SJCRH30 (cell line): ENCODE measurements at regions not wholly inside any gene's neighbourhood (a gene's known extent, or its start where the extent isn't known, plus 50 kb on each side); places are given as distances from the start of the nearest gene placed in this dataset.

Experiments used
- DNase-seq, 2 experiments: peaks; one replicate each; pipeline ENCODE4 v3.0.0-alpha.2; 2015 to 2020
- H3K27ac ChIP-seq: fragments of 250-450 bp; sonication (Bioruptor Pico); 2 replicates; pipeline ENCODE4 v1.5.1; 2020; ENCODE audit warnings: mild to moderate bottlenecking, moderate library complexity
- H3K27me3 ChIP-seq: fragments of 250-450 bp; sonication (Bioruptor Pico); 2 replicates; pipeline ENCODE4 v1.5.1; 2020; ENCODE audit warnings: mild to moderate bottlenecking, moderate library complexity
- H3K36me3 ChIP-seq: fragments of 250-450 bp; sonication (Bioruptor Pico); 2 replicates; pipeline ENCODE4 v1.5.1; 2020; ENCODE audit warnings: mild to moderate bottlenecking, moderate library complexity
- H3K4me1 ChIP-seq: fragments of 250-450 bp; sonication (Bioruptor Pico); 2 replicates; pipeline ENCODE4 v1.5.1; 2020; ENCODE audit warnings: mild to moderate bottlenecking, moderate library complexity
- H3K4me3 ChIP-seq: fragments of 250-450 bp; sonication (Bioruptor Pico); 2 replicates; pipeline ENCODE4 v1.5.1; 2020; ENCODE audit warnings: mild to moderate bottlenecking, moderate library complexity
- H3K9me3 ChIP-seq: fragments of 250-450 bp; sonication (Bioruptor Pico); replicated peaks from 2 replicates; pipeline ENCODE4 v1.5.1; 2020; ENCODE audit warnings: mild to moderate bottlenecking, moderate library complexity

DNA sequence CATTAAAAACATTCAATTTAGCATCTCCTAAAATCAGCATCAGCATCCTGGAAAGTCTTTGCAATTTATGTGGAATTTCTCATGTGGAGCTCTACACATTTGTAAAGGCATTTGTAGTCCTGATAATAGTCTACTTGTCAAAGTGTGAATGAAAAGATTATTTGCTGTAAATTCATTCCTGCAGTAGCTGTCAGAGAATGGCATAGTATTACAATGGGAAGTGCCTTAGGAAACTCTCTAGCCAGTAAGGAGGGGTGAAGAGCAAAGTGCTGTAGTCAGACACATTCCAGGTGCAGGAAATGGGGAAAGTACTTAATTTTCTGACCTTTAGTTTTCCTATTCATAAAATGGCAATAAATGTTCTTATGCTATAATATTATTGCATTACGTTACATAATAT lies 627.9 kb downstream of the KCTD16 start:
- no peaks in the 10 kb centered on the region for H3K4me1 ChIP-seq
- no peaks in the 10 kb centered on the region for H3K36me3 ChIP-seq
- DNase-seq: no peak
- no peak overlapping the region for H3K4me3 ChIP-seq
- no peaks in the 10 kb centered on the region for H3K9me3 ChIP-seq
- no peak overlapping the region for H3K27ac ChIP-seq
- H3K27me3 ChIP-seq: no peaks in the 10 kb centered on the region

DNA sequence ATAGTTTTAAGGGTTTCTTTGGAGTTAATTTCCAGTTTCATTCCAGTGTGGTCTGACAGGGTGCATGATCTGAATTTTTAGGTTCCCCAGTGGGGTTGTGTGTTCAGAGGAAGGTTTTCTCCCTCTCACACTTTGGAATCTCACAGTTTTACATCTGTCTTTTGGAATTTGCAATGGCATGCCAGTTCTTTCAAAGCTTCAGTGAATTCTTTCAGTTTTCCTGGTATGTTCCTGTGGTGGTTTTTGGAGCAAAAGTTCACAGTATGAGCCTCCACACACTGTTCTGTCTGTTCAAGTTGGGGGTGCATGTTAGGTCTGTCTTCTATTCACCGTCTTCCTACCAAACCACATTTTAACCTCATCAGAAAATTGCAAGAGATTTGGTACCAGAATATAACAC lies 624.2 kb downstream of the KCTD16 start:
- H3K27me3 ChIP-seq: no peaks in the 10 kb centered on the region
- peak in 1 of 2 experiments; percentile 1 for DNase-seq
- H3K27ac ChIP-seq: no peak overlapping the region
- no peaks in the 10 kb centered on the region for H3K36me3 ChIP-seq
- no peaks in the 10 kb centered on the region for H3K4me1 ChIP-seq
- no peak overlapping the region for H3K4me3 ChIP-seq
- no peaks in the 10 kb centered on the region for H3K9me3 ChIP-seq

DNA sequence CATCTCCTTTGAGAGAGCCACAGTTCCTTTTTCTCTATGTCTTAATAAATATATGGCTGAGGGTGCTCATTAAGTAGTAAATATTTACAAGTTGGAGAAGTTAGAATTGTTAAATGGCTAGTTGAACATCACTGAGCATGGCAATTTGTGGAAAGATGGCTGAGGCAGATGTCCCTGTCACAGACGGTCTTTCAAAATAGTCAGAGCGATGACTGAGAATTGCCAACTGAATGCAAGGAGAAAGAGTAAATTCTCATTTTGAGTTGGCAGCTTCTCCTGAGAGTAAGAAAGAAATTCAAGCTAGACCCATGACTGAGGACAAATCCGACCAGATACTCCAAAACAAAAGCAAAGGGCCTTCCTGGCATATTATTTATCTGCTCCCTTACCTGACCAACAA lies 617.9 kb downstream of the KCTD16 start:
- Histone ChIP-seq H3K36me3 (no peaks in the 10 kb centered on the region), H3K4me1 (no peaks in the 10 kb centered on the region), H3K27me3 (no peaks in the 10 kb centered on the region), H3K4me3 (no peak overlapping the region), H3K27ac (no peak overlapping the region), H3K9me3 (no peaks in the 10 kb centered on the region)
- no peak for DNase-seq

DNA sequence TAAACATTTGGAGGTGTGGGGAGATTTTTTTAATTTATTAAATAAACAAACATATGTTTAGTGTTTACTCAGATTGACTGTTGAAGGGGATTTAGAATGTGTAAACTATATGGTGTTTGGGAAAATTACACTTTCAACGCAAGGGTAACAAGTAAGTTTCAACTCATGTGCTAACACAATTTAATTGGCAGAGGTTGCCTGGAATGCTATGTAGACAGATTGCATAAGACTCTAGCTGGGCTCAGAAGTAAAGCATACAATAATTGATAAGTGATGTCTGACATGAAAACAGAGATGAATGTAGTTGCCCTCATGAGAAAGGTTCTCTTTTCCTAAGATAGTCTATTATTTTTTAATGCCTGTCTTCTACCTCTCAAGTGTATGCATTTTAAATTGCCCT lies 617.4 kb downstream of the KCTD16 start:
- no peaks in the 10 kb centered on the region for H3K4me1 ChIP-seq
- DNase-seq: no peak
- no peak overlapping the region for H3K4me3 ChIP-seq
- no peaks in the 10 kb centered on the region for H3K9me3 ChIP-seq
- H3K27me3 ChIP-seq: no peaks in the 10 kb centered on the region
- H3K27ac ChIP-seq: no peak overlapping the region
- no peaks in the 10 kb centered on the region for H3K36me3 ChIP-seq

DNA sequence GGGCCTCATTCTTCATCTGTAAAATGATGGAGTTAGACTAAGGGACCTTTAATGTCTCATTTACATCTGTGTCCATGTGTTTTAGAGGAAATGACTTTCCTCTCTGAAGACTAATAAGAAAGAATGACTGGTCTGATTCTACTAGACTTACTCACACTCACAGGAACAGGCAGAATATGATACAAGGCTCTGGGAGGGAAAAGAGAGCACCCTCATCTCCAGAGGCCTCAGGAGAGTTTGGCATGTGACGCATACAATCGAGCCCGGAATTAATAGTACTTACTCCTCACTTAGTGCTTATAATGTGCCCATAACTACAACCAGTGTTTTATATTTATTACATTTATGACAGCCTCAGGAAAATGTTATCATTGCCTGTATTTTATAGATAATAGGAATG lies 608.7 kb downstream of the KCTD16 start:
- Histone ChIP-seq H3K36me3 (no peaks in the 10 kb centered on the region), H3K27ac (no peak overlapping the region), H3K4me1 (no peaks in the 10 kb centered on the region), H3K4me3 (no peak overlapping the region), H3K27me3 (no peaks in the 10 kb centered on the region; the same call in 1 of the 2 replicates), H3K9me3 (no peaks in the 10 kb centered on the region)
- no peak for DNase-seq

DNA sequence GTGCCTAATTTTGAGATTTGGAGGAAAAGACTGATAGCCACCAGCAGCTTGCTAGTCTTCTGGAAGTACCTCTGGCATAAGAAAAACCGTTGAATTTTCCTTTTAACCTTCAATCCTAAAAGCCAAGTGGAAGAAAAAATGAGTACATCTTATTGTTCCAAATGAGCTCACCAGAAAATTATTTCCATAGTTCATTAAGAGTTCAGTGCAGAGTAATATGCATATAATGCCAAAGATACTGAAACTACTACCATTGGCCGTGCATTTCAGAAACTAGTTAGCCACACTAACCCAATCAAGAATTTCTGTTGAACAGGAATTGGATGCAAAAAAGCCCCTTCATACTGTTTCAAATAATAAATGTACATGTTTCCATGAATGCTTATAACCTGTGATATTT lies 607.9 kb downstream of the KCTD16 start:
- DNase-seq: no peak
- Histone ChIP-seq H3K4me3 (no peak overlapping the region), H3K36me3 (no peaks in the 10 kb centered on the region), H3K27me3 (no peaks in the 10 kb centered on the region; the same call in 1 of the 2 replicates), H3K27ac (no peak overlapping the region), H3K9me3 (no peaks in the 10 kb centered on the region), H3K4me1 (no peaks in the 10 kb centered on the region)

DNA sequence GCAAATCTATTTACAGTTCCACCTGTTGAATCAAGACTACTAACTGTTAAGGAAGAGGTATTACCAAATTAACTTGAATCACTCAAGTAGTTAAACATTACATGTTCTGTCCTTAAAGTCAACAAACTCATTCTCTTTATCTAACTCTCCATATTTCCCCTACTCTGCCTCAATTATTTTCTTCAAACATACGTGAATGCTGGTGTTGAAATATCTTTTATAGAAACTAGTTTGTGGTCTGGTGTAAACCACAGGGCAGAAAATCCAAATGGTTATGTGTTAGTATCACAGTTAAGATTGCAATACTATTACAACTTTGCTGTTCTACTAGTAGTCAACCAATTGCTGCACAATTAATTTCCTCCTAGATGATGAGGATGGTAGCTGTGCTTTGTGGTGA lies 603.5 kb downstream of the KCTD16 start:
- no peaks in the 10 kb centered on the region for H3K4me1 ChIP-seq
- no peaks in the 10 kb centered on the region; the same call in 1 of the 2 replicates for H3K27me3 ChIP-seq
- H3K4me3 ChIP-seq: no peak overlapping the region
- no peak overlapping the region for H3K27ac ChIP-seq
- no peaks in the 10 kb centered on the region for H3K9me3 ChIP-seq
- DNase-seq: no peak
- no peaks in the 10 kb centered on the region for H3K36me3 ChIP-seq

DNA sequence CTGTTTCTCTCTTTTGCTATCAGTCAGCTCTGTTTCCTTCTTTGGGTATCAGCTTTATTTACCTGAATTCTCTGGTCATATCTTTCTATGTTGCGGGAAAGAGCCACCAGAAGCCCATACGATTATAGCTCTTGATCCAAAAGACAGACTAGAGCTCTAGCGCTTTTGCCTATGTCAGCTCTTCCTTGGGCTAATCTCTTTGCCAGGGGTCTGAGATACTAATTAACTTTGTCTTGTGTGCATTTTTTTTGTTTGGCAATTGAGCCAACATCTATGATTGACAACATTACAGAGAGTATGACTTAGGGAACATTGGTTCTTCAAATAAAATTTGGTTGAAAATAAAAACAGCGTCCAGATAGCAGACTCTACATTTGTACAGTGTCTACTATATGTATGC lies 603.0 kb downstream of the KCTD16 start:
- no peak overlapping the region for H3K4me3 ChIP-seq
- DNase-seq: no peak
- H3K4me1 ChIP-seq: no peaks in the 10 kb centered on the region

DNA sequence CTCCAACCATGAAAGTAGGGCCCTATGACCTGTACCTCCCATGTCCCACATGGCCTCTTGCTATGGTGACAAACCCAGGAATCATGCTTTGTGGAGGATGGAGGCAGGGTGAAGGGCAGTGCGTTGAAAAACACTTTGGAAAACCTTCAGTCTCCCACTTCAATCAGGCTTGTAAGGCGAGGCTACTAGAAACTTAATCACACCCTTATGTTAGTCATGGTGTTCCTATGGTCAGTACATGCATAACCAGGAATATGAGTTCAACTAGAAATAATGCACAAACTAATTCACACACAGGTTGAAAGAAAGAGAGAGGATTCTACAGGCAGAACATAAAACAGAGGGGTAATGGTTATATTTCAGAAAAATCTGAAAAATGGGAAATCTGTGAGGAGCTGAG lies 601.1 kb downstream of the KCTD16 start:
- no peak for DNase-seq
- no peak overlapping the region for H3K27ac ChIP-seq
- no peak overlapping the region for H3K4me3 ChIP-seq
- no peaks in the 10 kb centered on the region for H3K9me3 ChIP-seq
- no peaks in the 10 kb centered on the region; the same call in 1 of the 2 replicates for H3K27me3 ChIP-seq
- no peaks in the 10 kb centered on the region for H3K36me3 ChIP-seq
- no peaks in the 10 kb centered on the region for H3K4me1 ChIP-seq

More for the DNA sequence above, 603.0 kb downstream of the KCTD16 start:
- H3K27ac ChIP-seq: no peak overlapping the region
- no peaks in the 10 kb centered on the region for H3K9me3 ChIP-seq
- no peaks in the 10 kb centered on the region for H3K36me3 ChIP-seq
- no peaks in the 10 kb centered on the region; the same call in 1 of the 2 replicates for H3K27me3 ChIP-seq

DNA sequence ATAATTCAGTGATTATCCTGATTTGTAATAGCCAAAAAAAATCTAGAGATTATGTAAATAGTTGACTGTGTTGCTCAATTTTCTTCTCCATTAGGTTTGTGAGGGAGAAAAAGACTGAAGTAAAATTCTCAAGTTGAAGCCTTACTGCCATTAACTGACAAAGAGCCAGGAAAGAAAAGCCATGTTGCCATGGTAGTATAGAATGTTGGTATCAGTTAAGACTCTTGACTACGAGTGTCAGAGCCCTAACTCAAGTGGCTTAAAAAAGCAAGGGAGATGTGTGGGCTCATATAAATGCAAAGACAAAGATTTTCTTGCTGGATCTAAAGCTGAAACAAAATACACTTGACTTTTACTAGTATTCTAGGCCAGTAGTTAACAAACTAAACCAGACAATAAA lies 571.7 kb downstream of the KCTD16 start:
- Histone ChIP-seq H3K27ac (no peak overlapping the region), H3K9me3 (no peaks in the 10 kb centered on the region), H3K4me3 (no peak overlapping the region), H3K36me3 (no peaks in the 10 kb centered on the region), H3K27me3 (no peaks in the 10 kb centered on the region), H3K4me1 (no peaks in the 10 kb centered on the region)
- DNase-seq: no peak

DNA sequence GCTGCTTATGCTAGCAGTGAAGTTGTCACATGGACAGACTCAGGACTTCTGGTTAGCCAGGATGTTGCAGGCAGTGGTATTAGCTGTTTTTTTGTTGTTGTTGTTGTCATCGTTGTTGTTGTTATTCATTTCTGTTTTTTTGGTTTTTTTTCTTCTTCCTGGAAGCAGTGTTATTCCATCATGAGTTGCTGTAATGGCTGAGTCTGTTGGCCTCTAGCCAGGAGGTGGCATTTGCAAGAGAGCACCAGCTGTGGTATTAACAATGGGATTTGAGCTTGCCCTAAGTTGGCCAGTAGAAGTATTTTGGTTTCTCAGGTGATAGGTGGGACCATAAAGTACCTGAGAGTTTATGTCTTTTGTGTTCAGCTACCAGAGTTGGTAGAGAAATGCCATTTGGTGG lies 561.1 kb downstream of the KCTD16 start:
- Histone ChIP-seq H3K36me3 (no peaks in the 10 kb centered on the region), H3K4me3 (no peak overlapping the region), H3K27ac (no peak overlapping the region), H3K4me1 (no peaks in the 10 kb centered on the region), H3K9me3 (no peaks in the 10 kb centered on the region), H3K27me3 (no peaks in the 10 kb centered on the region)
- no peak for DNase-seq

DNA sequence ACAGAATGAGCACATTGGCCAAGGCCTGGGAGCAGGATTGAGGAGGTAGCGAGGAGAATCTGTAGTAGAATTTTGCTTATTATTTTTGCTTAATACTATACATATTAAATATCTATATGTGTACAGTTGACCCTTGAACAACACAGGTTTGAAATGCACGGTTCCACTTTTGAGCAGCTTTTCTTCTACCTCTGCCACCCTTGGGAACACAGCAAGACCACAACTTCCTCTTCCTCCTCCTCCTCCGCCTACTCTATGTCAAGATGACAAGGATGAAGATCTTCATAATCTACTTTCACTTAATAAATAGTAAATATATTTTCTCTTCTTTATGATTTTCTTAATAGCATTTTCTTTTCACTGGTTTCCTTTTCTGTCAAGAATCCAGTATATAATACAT lies 541.4 kb downstream of the KCTD16 start:
- no peaks in the 10 kb centered on the region for H3K27me3 ChIP-seq
- no peak overlapping the region for H3K4me3 ChIP-seq
- DNase-seq: no peak
- no peak overlapping the region for H3K27ac ChIP-seq
- H3K4me1 ChIP-seq: no peaks in the 10 kb centered on the region
- no peaks in the 10 kb centered on the region for H3K9me3 ChIP-seq
- H3K36me3 ChIP-seq: no peaks in the 10 kb centered on the region

DNA sequence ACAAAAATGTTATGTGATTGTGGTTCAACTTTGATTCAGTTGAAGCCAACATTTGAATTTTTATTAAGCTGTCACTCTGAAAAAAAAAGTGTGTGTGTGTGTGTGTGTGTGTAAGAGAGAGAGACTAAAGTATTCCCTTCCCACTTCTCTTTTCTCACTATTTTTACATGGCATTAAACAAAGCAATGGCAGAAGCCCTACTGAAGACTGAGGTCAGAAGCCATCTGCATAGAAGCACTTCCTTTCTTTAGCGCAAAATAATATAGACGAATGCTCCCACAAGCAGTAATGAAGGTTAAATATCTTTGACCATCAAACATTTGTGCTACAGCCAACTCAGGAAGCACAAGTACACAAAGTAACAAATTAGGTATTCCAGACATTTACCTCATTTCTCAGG lies 540.5 kb downstream of the KCTD16 start:
- H3K36me3 ChIP-seq: no peaks in the 10 kb centered on the region

DNA sequence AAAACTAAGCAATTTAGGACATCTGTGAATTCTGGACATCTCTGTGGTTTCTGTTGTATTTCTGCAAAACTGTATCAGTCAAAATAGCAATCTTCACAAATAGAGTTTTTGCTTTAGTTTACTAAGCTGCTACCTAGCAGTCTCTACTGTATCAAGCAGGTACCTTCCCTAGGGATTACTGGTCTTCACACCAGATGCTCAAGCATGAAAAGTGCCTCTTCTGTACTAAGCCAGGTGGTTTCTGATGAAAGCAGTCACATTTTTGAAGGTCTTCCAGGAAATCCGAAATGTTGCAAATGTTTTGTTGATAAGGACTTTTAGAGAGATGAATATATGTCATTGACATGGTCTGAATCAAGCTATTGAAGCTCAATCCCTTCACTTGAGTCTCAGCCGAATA lies 540.0 kb downstream of the KCTD16 start:
- Histone ChIP-seq H3K36me3 (no peaks in the 10 kb centered on the region), H3K27ac (no peak overlapping the region), H3K4me3 (no peak overlapping the region), H3K27me3 (no peaks in the 10 kb centered on the region), H3K4me1 (no peaks in the 10 kb centered on the region), H3K9me3 (no peaks in the 10 kb centered on the region)
- DNase-seq: no peak

More for the DNA sequence above, 540.5 kb downstream of the KCTD16 start:
- Histone ChIP-seq H3K27me3 (no peaks in the 10 kb centered on the region), H3K9me3 (no peaks in the 10 kb centered on the region), H3K4me1 (no peaks in the 10 kb centered on the region), H3K27ac (no peak overlapping the region), H3K4me3 (no peak overlapping the region)
- DNase-seq: no peak

DNA sequence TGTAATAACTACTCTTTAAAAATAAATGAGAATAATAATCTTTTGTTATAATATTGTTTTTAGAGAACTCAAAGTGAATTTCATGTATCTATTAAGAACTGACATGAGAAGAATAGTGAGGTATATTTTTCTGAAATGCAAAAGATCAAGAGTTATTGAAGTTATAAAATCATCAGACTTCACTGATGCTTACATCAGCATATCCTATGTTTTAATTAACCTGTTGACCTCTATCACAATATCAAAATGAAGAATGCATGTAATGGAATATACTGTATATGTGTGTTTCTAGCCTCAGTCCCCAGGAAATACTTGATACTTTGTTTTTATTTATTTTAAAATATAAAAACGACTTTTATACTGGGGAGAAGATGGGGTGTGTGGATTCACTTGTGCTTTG lies 533.1 kb downstream of the KCTD16 start:
- Histone ChIP-seq H3K4me3 (no peak overlapping the region), H3K27ac (no peak overlapping the region), H3K27me3 (no peaks in the 10 kb centered on the region), H3K36me3 (no peaks in the 10 kb centered on the region), H3K9me3 (no peaks in the 10 kb centered on the region), H3K4me1 (no peaks in the 10 kb centered on the region)
- DNase-seq: no peak

DNA sequence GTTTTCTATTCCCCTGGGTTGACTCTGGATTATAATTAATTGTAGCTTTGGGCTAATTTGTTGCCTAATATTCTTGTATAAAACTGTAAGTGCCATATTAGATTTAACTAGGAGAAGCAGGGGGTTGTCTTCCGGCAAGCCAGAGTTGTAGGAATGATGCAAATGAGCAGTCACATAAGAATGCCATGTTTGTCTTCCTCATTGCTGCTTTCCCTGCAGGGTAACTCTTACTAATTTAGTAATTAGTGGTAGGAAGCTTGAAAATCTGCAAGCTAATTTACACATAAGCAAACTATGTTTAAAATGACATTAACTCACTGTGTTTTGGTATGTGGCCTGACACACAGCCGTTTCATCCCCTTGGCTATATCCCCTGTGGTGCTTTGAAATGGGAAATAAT lies 527.8 kb downstream of the KCTD16 start:
- Histone ChIP-seq H3K36me3 (no peaks in the 10 kb centered on the region), H3K27ac (no peak overlapping the region), H3K4me1 (no peaks in the 10 kb centered on the region), H3K4me3 (no peak overlapping the region), H3K9me3 (no peaks in the 10 kb centered on the region), H3K27me3 (no peaks in the 10 kb centered on the region)
- DNase-seq: no peak

DNA sequence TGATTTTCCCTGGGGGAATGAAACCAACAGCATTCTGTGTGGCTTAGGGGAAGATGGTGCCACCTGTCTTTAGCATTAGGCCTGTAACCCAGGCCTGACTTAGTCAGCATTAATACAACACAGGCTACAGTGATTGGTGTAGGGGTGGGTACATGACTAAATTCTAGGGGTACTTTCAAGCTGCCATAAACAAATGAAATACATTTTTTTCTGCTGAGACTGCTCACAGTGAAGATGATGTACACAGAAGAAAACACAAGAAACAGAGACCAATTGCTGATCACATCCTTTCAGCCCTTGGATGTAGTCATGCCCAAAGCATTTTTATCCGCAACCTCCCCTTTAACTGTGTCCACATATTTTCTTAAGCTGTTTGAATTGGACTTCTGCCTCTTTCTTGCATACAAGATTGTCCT lies 527.2 kb downstream of the KCTD16 start:
- Histone ChIP-seq H3K27ac (no peak overlapping the region), H3K4me3 (no peak overlapping the region), H3K36me3 (no peaks in the 10 kb centered on the region), H3K27me3 (no peaks in the 10 kb centered on the region), H3K4me1 (no peaks in the 10 kb centered on the region), H3K9me3 (no peaks in the 10 kb centered on the region)
- DNase-seq: peak in 1 of 2 experiments; percentile 17
